ENCODE measurements at regions not wholly inside any gene's neighbourhood (a gene's known extent, or its start where the extent isn't known, plus 50 kb on each side); places are given as distances from the start of the nearest gene placed in this dataset.

DNA sequence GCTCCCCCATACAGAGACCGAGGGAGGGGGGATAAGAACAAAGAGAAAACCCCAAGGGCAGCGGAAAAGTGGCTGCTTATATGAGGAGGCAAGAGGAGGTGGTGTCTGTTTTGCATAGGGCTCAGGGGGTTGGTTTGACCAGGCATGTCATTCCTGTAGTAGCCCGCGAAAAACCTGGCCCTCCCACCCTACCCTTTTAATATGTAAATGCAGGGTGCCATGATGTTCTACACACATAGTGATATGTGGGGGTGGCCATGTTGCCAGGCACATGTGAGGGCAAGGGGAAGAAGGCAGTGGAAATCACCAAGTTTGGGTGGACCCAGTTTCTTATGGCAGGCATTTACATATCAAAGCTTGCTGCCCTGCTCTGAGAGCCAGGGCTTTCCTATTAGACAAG is 203.5 kb upstream of the UBL3 start:
- H3K4me3 ChIP-seq = no peak overlapping the region
- WGBS, 2 donors (ENCODE audit: low coverage in 1 of 2) = 40 to 46% methylated on average over 4 of the region's 4 CpGs
- no peak for ATAC-seq
- TF ChIP-seq POLR2AphosphoS5 (IDR thresholded peaks at IDR 0.05) (no peak), EP300 (IDR thresholded peaks at IDR 0.05) (no peak), POLR2A (IDR thresholded peaks at IDR 0.05) (no peak)
- TF ChIP-seq, protein P1, sequence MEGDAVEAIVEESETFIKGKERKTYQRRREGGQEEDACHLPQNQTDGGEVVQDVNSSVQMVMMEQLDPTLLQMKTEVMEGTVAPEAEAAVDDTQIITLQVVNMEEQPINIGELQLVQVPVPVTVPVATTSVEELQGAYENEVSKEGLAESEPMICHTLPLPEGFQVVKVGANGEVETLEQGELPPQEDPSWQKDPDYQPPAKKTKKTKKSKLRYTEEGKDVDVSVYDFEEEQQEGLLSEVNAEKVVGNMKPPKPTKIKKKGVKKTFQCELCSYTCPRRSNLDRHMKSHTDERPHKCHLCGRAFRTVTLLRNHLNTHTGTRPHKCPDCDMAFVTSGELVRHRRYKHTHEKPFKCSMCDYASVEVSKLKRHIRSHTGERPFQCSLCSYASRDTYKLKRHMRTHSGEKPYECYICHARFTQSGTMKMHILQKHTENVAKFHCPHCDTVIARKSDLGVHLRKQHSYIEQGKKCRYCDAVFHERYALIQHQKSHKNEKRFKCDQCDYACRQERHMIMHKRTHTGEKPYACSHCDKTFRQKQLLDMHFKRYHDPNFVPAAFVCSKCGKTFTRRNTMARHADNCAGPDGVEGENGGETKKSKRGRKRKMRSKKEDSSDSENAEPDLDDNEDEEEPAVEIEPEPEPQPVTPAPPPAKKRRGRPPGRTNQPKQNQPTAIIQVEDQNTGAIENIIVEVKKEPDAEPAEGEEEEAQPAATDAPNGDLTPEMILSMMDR (IDR thresholded peaks at IDR 0.05) = no peak
- H3K36me3 ChIP-seq = no peaks in the 10 kb centered on the region
- peaks cover 15% of the 10 kb centered on the region for H3K27me3 ChIP-seq
- no peaks in the 10 kb centered on the region for H3K9me3 ChIP-seq
- no peaks in the 10 kb centered on the region for H3K4me1 ChIP-seq
- H3K27ac ChIP-seq = no peak overlapping the region

DNA sequence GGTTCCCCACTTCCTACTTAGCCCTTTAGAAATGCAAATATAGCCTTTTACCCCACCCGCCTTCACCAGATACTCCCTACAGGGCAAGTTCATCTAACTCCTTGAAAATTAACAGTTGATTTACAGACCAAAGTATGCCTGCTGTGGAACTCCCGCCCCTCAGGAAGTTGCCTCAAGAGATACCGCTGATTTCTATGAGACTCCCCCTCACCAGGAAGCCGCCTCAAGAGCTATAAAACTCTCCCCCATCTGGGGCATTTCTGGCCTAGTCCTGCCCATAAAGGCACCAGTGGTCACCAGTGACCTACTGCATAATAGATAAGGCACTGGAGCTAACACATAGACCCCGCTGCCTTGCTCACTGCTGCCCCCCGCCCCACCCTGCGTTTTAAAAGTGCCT is 201.7 kb upstream of the UBL3 start:
- Histone ChIP-seq H3K27ac (no peak overlapping the region), H3K36me3 (no peaks in the 10 kb centered on the region), H3K9me3 (no peaks in the 10 kb centered on the region), H3K4me3 (no peak overlapping the region), H3K4me1 (no peaks in the 10 kb centered on the region), H3K27me3 (peaks cover 15% of the 10 kb centered on the region)
- no peak for TF ChIP-seq POLR2AphosphoS5 (IDR thresholded peaks at IDR 0.05)
- TF ChIP-seq EP300 (IDR thresholded peaks at IDR 0.05) = no peak
- TF ChIP-seq, protein P1 (IDR thresholded peaks at IDR 0.05) = no peak
- TF ChIP-seq POLR2A (IDR thresholded peaks at IDR 0.05) = no peak
- WGBS, 2 donors (ENCODE audit: low coverage in 1 of 2) = 33 to 35% methylated on average over 1 to 4 of the region's 7 CpGs
- ATAC-seq = no peak

DNA sequence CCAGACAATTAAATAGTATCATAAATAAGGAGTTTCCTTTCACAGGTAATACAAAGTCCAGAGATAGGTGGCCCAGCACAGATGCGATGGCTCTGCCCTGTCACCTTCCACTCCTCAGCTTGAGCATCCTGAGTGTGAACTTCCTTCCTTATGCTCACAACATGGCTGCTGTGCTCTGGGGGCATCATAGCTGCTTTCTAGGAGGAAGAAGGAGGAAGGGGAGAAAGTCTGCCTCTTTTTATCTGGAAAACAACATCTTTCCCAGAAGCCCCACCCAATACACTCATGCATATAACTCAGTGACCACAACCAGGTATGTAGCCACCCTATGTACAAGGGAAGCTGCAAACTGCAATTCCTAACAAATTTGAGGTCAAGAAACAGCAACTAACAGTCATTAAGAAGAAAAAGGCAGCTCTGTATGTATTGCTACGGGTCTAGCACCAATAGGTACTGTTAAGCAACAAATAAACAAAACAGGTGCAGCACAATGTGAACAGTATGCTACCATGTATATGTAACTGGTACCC is 201.2 kb upstream of the UBL3 start:
- no peak for ATAC-seq
- Histone ChIP-seq H3K9me3 (no peaks in the 10 kb centered on the region), H3K4me3 (no peak overlapping the region), H3K4me1 (no peaks in the 10 kb centered on the region), H3K36me3 (no peaks in the 10 kb centered on the region), H3K27me3 (peaks cover 15% of the 10 kb centered on the region), H3K27ac (no peak overlapping the region)
- 81 to 88% methylated on average over 1 to 2 of the region's 2 CpGs for WGBS, 2 donors (ENCODE audit: low coverage in 1 of 2)
- TF ChIP-seq, protein P1 (IDR thresholded peaks at IDR 0.05) = no peak

DNA sequence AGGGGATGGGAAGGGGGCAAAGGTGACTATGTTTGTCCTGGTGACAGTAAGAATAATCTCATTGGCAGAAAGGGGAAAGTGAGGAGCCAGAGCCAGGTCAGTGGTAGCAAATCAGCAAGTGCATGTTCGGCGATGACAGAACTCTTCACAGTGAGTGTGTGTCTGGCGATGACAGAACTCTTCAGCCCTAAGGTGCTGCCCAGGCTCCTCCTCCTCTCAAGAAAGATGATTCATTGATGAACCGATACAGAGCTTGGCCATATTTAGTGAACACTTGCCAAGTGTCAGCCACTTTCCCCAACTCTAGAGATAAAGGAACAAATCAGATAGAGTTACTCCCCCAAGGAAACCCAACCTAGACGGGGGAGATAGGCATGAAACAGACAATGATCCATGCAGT is 199.3 kb upstream of the UBL3 start:
- H3K4me3 ChIP-seq = no peak overlapping the region
- H3K9me3 ChIP-seq = no peaks in the 10 kb centered on the region
- H3K27me3 ChIP-seq = peaks cover 15% of the 10 kb centered on the region
- H3K36me3 ChIP-seq = no peaks in the 10 kb centered on the region
- TF ChIP-seq, protein P1 (IDR thresholded peaks at IDR 0.05) = no peak
- TF ChIP-seq POLR2AphosphoS5 (IDR thresholded peaks at IDR 0.05) (no peak), EP300 (IDR thresholded peaks at IDR 0.05) (no peak), POLR2A (IDR thresholded peaks at IDR 0.05) (no peak)
- ATAC-seq = no peak
- WGBS, 2 donors (ENCODE audit: low coverage in 1 of 2) = 79 to 90% methylated on average over 2 to 4 of the region's 5 CpGs
- no peaks in the 10 kb centered on the region for H3K4me1 ChIP-seq
- no peak overlapping the region for H3K27ac ChIP-seq

DNA sequence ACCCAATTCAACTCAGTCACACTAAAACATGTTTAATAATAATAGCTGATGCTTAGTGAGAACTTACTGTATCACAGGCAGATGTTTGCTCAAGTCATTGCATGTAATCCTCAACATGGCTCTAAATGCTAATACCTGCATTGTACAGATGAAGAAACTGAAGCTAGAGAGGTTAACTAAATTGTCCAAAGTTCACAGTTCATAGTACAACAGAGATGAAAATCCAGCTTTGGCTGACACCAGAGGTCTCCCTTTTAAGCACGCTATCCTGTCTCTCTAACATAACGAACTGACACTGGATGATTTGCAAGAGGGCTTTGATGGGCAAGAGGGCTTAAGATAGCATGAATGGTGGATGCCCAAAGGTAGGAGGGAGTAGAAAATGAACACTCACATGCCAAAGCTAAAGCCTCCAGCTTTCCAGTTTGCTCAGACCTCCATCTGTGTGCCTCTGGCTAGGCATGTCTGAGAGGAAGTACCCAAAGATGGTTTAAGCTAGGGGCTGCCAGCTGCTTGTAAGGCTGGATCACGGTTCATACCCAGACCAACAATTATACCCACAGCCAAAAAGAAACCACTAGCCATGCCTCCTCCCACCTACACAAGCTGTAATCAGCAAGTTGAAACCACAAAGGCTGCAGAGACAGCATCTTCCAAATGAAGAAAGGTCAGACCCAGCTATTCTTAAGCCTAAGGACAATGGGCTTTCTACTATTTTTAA is 196.9 kb upstream of the UBL3 start:
- H3K36me3 ChIP-seq = no peaks in the 10 kb centered on the region
- no peaks in the 10 kb centered on the region for H3K9me3 ChIP-seq
- no peaks in the 10 kb centered on the region for H3K4me1 ChIP-seq
- WGBS, 2 donors (ENCODE audit: low coverage in 1 of 2) = 81 to 87% methylated on average over 3 of the region's 3 CpGs
- H3K4me3 ChIP-seq = no peak overlapping the region
- TF ChIP-seq, protein P1 (IDR thresholded peaks at IDR 0.05) = no peak
- TF ChIP-seq EP300 (IDR thresholded peaks at IDR 0.05) = no peak
- no peak for TF ChIP-seq POLR2A (IDR thresholded peaks at IDR 0.05)
- no peak for TF ChIP-seq POLR2AphosphoS5 (IDR thresholded peaks at IDR 0.05)
- H3K27ac ChIP-seq = no peak overlapping the region
- H3K27me3 ChIP-seq = peaks cover 15% of the 10 kb centered on the region
- no peak for ATAC-seq
